ENCODE measurements at regions not wholly inside any gene's neighbourhood (a gene's known extent, or its start where the extent isn't known, plus 50 kb on each side); places are given as distances from the start of the nearest gene placed in this dataset.

DNA sequence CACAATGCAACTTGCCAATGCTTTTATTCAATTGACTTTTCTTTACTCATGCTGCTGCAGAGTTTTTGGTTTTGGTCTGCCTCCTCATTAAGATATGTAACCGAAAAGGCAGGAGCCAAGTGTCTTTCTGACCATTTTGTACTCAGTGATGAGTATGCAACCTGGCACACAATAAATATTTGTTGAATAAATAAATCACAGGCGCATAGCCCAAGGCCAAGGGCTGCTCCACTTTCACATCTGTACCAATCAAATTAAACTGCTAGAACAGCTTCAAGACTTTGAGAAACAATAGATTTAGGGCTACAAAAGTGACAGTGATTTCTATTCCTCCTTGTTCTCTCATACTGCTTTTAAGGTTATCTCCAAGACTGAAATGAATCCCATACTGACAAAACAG lies 828.2 kb downstream of the RNF144A start:
- intact Hi-C loops (cut with DNase I, micrococcal nuclease) = no loop called here
- no peak overlapping the region for H3K4me3 ChIP-seq
- TF ChIP-seq, protein P1, sequence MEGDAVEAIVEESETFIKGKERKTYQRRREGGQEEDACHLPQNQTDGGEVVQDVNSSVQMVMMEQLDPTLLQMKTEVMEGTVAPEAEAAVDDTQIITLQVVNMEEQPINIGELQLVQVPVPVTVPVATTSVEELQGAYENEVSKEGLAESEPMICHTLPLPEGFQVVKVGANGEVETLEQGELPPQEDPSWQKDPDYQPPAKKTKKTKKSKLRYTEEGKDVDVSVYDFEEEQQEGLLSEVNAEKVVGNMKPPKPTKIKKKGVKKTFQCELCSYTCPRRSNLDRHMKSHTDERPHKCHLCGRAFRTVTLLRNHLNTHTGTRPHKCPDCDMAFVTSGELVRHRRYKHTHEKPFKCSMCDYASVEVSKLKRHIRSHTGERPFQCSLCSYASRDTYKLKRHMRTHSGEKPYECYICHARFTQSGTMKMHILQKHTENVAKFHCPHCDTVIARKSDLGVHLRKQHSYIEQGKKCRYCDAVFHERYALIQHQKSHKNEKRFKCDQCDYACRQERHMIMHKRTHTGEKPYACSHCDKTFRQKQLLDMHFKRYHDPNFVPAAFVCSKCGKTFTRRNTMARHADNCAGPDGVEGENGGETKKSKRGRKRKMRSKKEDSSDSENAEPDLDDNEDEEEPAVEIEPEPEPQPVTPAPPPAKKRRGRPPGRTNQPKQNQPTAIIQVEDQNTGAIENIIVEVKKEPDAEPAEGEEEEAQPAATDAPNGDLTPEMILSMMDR (IDR thresholded peaks at IDR 0.05) = no peak
- ATAC-seq = no peak
- H3K36me3 ChIP-seq (ENCODE audit: low read depth) = no peaks in the 10 kb centered on the region
- H3K4me1 ChIP-seq (ENCODE audit: low read depth) = no peaks in the 10 kb centered on the region
- no peaks in the 10 kb centered on the region for H3K9me3 ChIP-seq
- DNase-seq = no peak

- TF ChIP-seq, protein P1 (IDR thresholded peaks at IDR 0.05) = no peak
- Histone ChIP-seq H3K4me1 (ENCODE audit: low read depth) (no peaks in the 10 kb centered on the region), H3K36me3 (ENCODE audit: low read depth) (no peaks in the 10 kb centered on the region), H3K9me3 (peaks cover 7% of the 10 kb centered on the region), H3K4me3 (no peak overlapping the region)
- ATAC-seq = peak; percentile 35
- peak in 1 of 3 donors; percentile 27 for DNase-seq
- intact Hi-C loops (cut with DNase I, micrococcal nuclease) = no loop called here
These were observed 831.7 kb downstream of the RNF144A start for GRCh38 chr2:7748717-7749415.

DNA sequence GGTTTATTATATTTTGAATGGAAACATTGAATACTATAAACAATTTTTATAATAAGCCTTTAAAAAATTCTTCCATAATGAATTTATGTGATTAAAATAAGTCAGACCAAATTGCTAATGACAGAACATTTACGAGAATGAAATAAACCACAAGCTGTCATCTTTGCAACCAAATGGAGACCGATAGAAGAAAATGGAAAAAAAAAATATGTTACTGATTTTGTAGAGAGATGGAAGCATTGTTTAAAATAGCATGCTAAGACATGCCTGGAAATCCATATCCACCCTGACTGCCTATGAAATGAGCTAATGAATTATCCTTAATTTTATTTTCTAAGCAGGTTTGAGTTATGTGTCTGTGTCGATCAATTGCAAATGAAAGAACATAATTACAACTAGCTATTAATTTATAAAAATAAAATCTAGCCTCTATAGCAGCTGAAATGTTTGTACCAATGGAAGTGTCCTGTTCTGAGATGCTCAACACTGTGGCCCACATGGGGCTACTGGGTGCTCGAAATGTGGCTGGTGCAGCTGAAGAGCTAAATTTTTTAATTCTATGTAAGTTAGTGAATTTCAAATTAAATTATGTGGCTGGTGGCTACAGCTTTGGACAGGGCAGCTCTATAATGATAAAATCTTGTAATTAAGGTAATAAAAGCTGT lies 832.8 kb downstream of the RNF144A start:
- Histone ChIP-seq H3K36me3 (ENCODE audit: low read depth) (no peaks in the 10 kb centered on the region), H3K9me3 (peaks cover 10% of the 10 kb centered on the region), H3K4me3 (no peak overlapping the region), H3K4me1 (ENCODE audit: low read depth) (no peaks in the 10 kb centered on the region)
- ATAC-seq (no peak), DNase-seq (no peak)
- intact Hi-C loops (cut with DNase I, micrococcal nuclease) = no loop called here
- TF ChIP-seq, protein P1 (IDR thresholded peaks at IDR 0.05) = no peak

DNA sequence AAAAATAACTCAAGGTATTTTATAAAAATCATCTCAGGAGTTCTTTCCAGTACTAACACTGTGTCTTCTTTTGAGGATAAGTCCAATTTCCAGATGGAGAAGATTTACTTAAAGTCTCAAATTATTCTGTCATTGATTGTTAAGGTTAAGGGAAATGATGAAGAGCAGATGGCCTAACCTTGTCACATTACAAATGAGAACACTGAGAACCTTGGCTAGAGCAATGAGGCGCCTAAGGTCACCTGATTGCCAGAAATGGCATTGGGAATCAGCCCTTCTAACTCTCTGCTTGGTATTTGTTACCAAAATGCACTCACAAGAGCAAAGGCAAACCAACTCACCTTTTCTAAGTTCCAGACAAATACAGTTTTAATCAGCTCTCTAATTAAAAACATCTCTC lies 835.1 kb downstream of the RNF144A start:
- DNase-seq (no peak), ATAC-seq (no peak)
- peaks cover 10% of the 10 kb centered on the region for H3K9me3 ChIP-seq
- H3K36me3 ChIP-seq (ENCODE audit: low read depth) = no peaks in the 10 kb centered on the region
- TF ChIP-seq, protein P1 (IDR thresholded peaks at IDR 0.05) = no peak
- intact Hi-C loops (cut with DNase I, micrococcal nuclease) = no loop called here
- H3K4me1 ChIP-seq (ENCODE audit: low read depth) = no peaks in the 10 kb centered on the region
- no peak overlapping the region for H3K4me3 ChIP-seq

DNA sequence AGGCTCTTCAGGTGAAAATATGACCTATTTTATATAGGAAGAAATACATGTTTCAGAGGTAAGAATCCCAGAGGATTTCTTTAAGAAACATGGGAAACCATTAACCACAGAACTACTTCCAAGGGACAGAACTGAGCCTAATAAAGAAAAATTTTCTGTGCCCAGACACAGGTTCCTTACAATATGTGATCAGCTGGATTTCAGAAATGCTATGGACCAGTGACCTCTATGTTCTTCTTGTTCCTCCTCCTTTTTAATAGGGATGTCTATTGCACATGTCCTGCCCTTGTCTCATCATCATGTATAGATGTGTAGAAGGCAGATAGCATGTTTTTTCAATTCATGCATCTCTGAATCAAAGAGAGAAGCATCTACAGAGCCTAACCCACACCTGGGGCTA lies 836.6 kb downstream of the RNF144A start:
- intact Hi-C loops (cut with DNase I, micrococcal nuclease) = no loop called here
- H3K4me3 ChIP-seq = no peak overlapping the region
- no peak for ATAC-seq

More for the DNA sequence above, 836.6 kb downstream of the RNF144A start:
- Histone ChIP-seq H3K4me1 (ENCODE audit: low read depth) (no peaks in the 10 kb centered on the region), H3K9me3 (peaks cover 10% of the 10 kb centered on the region), H3K36me3 (ENCODE audit: low read depth) (no peaks in the 10 kb centered on the region)
- no peak for DNase-seq
- TF ChIP-seq, protein P1 (IDR thresholded peaks at IDR 0.05) = no peak

Data from mucosa of descending colon (tissue), 3 donors.